Panc1 (cell line): ENCODE measurements at regions not wholly inside any gene's neighbourhood (a gene's known extent, or its start where the extent isn't known, plus 50 kb on each side); places are given as distances from the start of the nearest gene placed in this dataset.

Experiments
- ATAC-seq: fragments of 200-7000 bp; cut with Tn5 transposase; 2 replicates; pipeline ENCODE4 v1.9.1; 2020; ENCODE audit warnings: mild to moderate bottlenecking, moderate library complexity
- BruUV-seq: library from RNA; stranded (reverse); fragments of 400-500 nt; replicated peaks from 2 replicates; lab custom pipeline; 2021; lab: Mats Ljungman, UMichigan
- CTCF ChIA-PET: fragments of 300-600 bp; sonication (Branson Sonifier 250); formaldehyde crosslinking; loops from one replicate; lab custom pipeline; 2022; ENCODE audit warnings: antibody characterized with exemption; lab: Charles Lee
- POLR2A ChIA-PET: fragments of 300-600 bp; sonication (Branson Sonifier 250); formaldehyde crosslinking; loops from one replicate; lab custom pipeline; 2022; ENCODE audit warnings: antibody characterized with exemption; lab: Charles Lee
- DNase-seq: peaks from one replicate; pipeline ENCODE4 v3.0.0-alpha.2; 2010; ENCODE audit warnings: low read depth, low spot score
- H3K27ac ChIP-seq: 2 replicates; pipeline ENCODE4 v1.5.1; 2011; ENCODE audit warnings: mild to moderate bottlenecking, low read length, inconsistent platforms
- H3K27me3 ChIP-seq: fragments of 200-500 bp; sonication (Bioruptor generic); 2 replicates; pipeline ENCODE4 v1.6.0; 2014; ENCODE audit warnings: low read length, inconsistent platforms; ENCODE audit not compliant: control insufficient read depth, insufficient read depth
- H3K36me3 ChIP-seq: fragments of 200-500 bp; sonication (Bioruptor generic); 2 replicates; pipeline ENCODE4 v1.5.1; 2014; ENCODE audit warnings: inconsistent platforms, mild to moderate bottlenecking, low read length, moderate library complexity; ENCODE audit not compliant: control insufficient read depth, insufficient read depth
- H3K4me1 ChIP-seq: 2 replicates; pipeline ENCODE4 v1.5.1; 2011; ENCODE audit warnings: inconsistent platforms, mild to moderate bottlenecking, low read length, moderate library complexity; ENCODE audit not compliant: control insufficient read depth, insufficient read depth
- H3K4me3 ChIP-seq, 2 experiments: 2 replicates each; pipeline ENCODE4 v1.5.1; 2011 to 2012; ENCODE audit warnings: low read depth in 2 of 2, low read length in 2 of 2, mild to moderate bottlenecking in 2 of 2, inconsistent platforms in 1 of 2, moderate library complexity in 1 of 2
- H3K9me3 ChIP-seq: fragments of 200-500 bp; sonication (Bioruptor generic); 2 replicates; pipeline ENCODE4 v1.5.1; 2014; ENCODE audit warnings: low read depth, mild to moderate bottlenecking, inconsistent platforms, low read length, moderate library complexity; ENCODE audit not compliant: control insufficient read depth, insufficient read depth
- CTCF ChIP-seq: fragments of 450-650 bp; IDR thresholded peaks from 2 replicates; pipeline ENCODE4 v1.5.1; 2017; ENCODE audit warnings: mild to moderate bottlenecking
- POLR2AphosphoS5 ChIP-seq: IDR thresholded peaks from 2 replicates; pipeline ENCODE4 v1.6.1; 2012; ENCODE audit warnings: mild to moderate bottlenecking, low read depth, low read length, moderate library complexity
- REST ChIP-seq, 2 experiments: IDR thresholded peaks; 2 replicates each; pipeline ENCODE4 v1.6.1; 2011 to 2012; ENCODE audit warnings: low read depth in 2 of 2, control low read depth in 1 of 2, low read length in 1 of 2, mild to moderate bottlenecking in 1 of 2, moderate library complexity in 1 of 2; ENCODE audit not compliant: insufficient read depth in 1 of 2
- SIN3A ChIP-seq: IDR thresholded peaks from 2 replicates; pipeline ENCODE4 v1.6.1; 2012; ENCODE audit warnings: low read depth, mild to moderate bottlenecking, low read length, moderate library complexity, borderline replicate concordance; ENCODE audit not compliant: insufficient read depth
- TCF7L2 ChIP-seq: IDR thresholded peaks from 2 replicates; pipeline ENCODE4 v1.6.1; 2011; ENCODE audit warnings: mild to moderate bottlenecking, low read depth, low read length, inconsistent platforms
- in situ Hi-C: cut with HindIII; loops from 2 replicates; pipeline ENCODE4 v1.10.0; 2016; ENCODE audit warnings: low sequenced_read_pairs, low pct_unique_long_range_greater_than_20kb
- intact Hi-C: fragments of 100-400 bp; cut with micrococcal nuclease; formaldehyde crosslinking; loops from one replicate; pipeline ENCODE4 v1.10.0; 2022; ENCODE audit not compliant: unreplicated experiment

- no peaks in the 10 kb centered on the region for H3K27me3 ChIP-seq
- no peaks in the 10 kb centered on the region for H3K36me3 ChIP-seq
- DNase-seq (no peak), ATAC-seq (no peak)
- POLR2A ChIA-PET: no interaction called here
- CTCF ChIA-PET: no interaction called here
- intact Hi-C loops: no loop called here
- TF ChIP-seq REST (IDR thresholded peaks at IDR 0.05; ENCODE audit: insufficient read depth in 1 of 2, low read depth in 2 of 2, low read length in 1 of 2) (no peak), POLR2AphosphoS5 (no peak), CTCF (no peak), TCF7L2 (no peak), SIN3A (no peak)
- no TSS peak for BruUV-seq
- H3K4me1 ChIP-seq: no peaks in the 10 kb centered on the region
- peaks cover 2% of the 10 kb centered on the region for H3K9me3 ChIP-seq
- in situ Hi-C loops: no loop called here
- H3K27ac ChIP-seq: no peak overlapping the region
- no peak overlapping the region for H3K4me3 ChIP-seq
Measured at GRCh38 chr13:93017493-93018112, 209.0 kb upstream of the GPC6 start.

- CTCF ChIA-PET: no interaction called here
- intact Hi-C loops: no loop called here
Measured at GRCh38 chr13:93023929-93024328, 202.7 kb upstream of the GPC6 start.

More at GRCh38 chr13:93023929-93024328, 202.7 kb upstream of the GPC6 start:
- Histone ChIP-seq H3K4me1 (no peaks in the 10 kb centered on the region), H3K27ac (no peak overlapping the region), H3K27me3 (no peaks in the 10 kb centered on the region), H3K4me3 (no peak overlapping the region), H3K9me3 (no peaks in the 10 kb centered on the region), H3K36me3 (no peaks in the 10 kb centered on the region)
- TF ChIP-seq SIN3A (no peak), REST (IDR thresholded peaks at IDR 0.05; ENCODE audit: insufficient read depth in 1 of 2, low read depth in 2 of 2, low read length in 1 of 2) (no peak), POLR2AphosphoS5 (no peak), TCF7L2 (no peak), CTCF (no peak)
- in situ Hi-C loops: no loop called here
- ATAC-seq (no peak), DNase-seq (no peak)
- POLR2A ChIA-PET: no interaction called here
- BruUV-seq: no TSS peak
